ENCODE measurements at regions not wholly inside any gene's neighbourhood (a gene's known extent, or its start where the extent isn't known, plus 50 kb on each side); places are given as distances from the start of the nearest gene placed in this dataset.
A peak's percentile ranks its signal among the peaks of the same experiment; 100 is the strongest.

- TF ChIP-seq CTCF (IDR thresholded peaks at IDR 0.05) (peak; percentile 88), EZH2 (IDR thresholded peaks at IDR 0.05; ENCODE audit: borderline replicate concordance, insufficient read depth, low read depth, low read length, poor library complexity, severe bottlenecking) (no peak)
Measured at GRCh38 chr10:62594093-62594520, 210.4 kb upstream of the ADO start.
